Adrenal gland (tissue), 5 donors: ENCODE measurements at regions not wholly inside any gene's neighbourhood (a gene's known extent, or its start where the extent isn't known, plus 50 kb on each side); places are given as distances from the start of the nearest gene placed in this dataset.
"Not testable (repeated sequence)": the region's sequence is repeated elsewhere in the genome, so short reads cannot be mapped to it uniquely, and the experiment has no call there.

Experiments
- POLR2A ChIP-seq, 2 donors: fragments of 450-650 bp; IDR thresholded peaks; one replicate each; pipeline ENCODE4 v1.6.1; 2017; ENCODE audit warnings: antibody characterized with exemption in 2 of 2, mild to moderate bottlenecking in 2 of 2, moderate library complexity in 1 of 2
- TF ChIP-seq, protein P1 (sequence below), 6 experiments: fragments of 450-650 bp in 4 of 6; fragments of 200-600 bp in 2 of 6; sonication (generic) in 1 of 6; IDR thresholded peaks; 1 replicate in 5 of 6; 2 replicates in 1 of 6; pipeline versions ENCODE4 v1.5.1 to v1.8.0; 2016 to 2021; ENCODE audit warnings: antibody characterized with exemption in 6 of 6, mild to moderate bottlenecking in 2 of 6, moderate library complexity in 1 of 6
- donor health status: DM: no; HTN: no; CAD: no.

DNA sequence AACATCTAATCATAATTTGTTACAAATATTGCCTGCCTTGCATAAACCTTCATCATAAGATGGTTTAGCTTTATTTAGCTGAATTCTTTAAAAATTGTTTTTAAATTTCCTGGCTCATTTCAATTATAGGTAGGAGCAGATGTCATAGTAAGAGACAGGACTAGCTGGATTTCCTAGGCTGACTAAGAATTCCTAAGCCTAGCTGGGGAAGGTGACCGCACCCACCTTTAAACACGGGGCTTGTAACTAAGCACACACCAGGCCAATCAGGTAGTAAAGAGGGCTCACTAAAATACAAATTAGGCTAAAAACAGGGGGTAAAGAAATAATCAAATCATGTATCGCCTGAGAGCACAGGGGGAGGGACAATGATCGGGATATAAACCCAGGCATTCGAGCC, 96.6 kb upstream of the PRDM9 start:
- TF ChIP-seq, protein P1, sequence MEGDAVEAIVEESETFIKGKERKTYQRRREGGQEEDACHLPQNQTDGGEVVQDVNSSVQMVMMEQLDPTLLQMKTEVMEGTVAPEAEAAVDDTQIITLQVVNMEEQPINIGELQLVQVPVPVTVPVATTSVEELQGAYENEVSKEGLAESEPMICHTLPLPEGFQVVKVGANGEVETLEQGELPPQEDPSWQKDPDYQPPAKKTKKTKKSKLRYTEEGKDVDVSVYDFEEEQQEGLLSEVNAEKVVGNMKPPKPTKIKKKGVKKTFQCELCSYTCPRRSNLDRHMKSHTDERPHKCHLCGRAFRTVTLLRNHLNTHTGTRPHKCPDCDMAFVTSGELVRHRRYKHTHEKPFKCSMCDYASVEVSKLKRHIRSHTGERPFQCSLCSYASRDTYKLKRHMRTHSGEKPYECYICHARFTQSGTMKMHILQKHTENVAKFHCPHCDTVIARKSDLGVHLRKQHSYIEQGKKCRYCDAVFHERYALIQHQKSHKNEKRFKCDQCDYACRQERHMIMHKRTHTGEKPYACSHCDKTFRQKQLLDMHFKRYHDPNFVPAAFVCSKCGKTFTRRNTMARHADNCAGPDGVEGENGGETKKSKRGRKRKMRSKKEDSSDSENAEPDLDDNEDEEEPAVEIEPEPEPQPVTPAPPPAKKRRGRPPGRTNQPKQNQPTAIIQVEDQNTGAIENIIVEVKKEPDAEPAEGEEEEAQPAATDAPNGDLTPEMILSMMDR (IDR thresholded peaks at IDR 0.05), result not testable (repeated sequence)
- not testable (repeated sequence) for TF ChIP-seq POLR2A (IDR thresholded peaks at IDR 0.05)
